ENCODE measurements at regions not wholly inside any gene's neighbourhood (a gene's known extent, or its start where the extent isn't known, plus 50 kb on each side); places are given as distances from the start of the nearest gene placed in this dataset.

DNA sequence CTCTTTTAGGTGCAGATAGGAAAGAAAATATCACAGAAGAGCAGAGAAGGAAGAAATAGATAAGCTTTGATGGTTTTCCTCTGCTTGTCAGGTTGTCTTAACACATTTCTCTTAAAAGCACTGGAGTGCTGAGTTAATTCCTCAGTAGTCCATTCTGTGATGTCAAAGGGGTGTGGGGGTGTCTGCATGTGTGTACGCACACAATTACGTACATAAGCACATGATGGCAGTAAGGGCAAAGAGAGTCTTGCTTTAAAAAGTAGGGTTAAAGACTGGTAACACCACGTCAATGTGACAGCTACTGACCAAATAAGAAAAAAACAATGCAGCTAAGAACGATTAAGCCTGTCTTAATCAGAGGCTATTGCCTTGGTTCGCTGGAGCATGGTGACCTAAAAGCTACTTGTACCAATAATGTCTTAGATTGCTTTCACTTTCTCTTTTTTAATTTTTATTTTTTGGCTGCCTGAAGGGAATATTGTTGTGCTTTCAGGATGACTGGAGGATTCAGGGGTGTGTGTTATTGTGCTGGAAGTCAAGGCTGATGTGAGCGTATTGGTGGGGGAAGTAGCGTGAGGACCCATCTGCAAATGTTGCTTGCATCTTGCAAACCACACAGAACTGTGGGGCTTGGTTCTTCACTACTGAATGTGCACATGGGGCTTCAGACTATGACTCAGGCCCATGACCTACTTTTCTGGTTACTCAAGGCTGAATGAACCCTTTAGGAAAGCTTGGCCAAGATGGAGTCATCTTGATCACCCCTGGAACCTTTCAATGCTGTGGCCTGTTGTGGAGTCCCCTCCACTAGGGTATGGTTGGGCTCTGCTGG lies 417.8 kb upstream of the TPM1 start:
- Histone ChIP-seq H3K4me1 (no peaks in the 10 kb centered on the region), H3K27ac (no peak overlapping the region), H3K79me2 (no peaks in the 10 kb centered on the region), H3K27me3 (ENCODE audit: control insufficient read depth, insufficient read depth, low read length) (no peaks in the 10 kb centered on the region), H3K4me3 (ENCODE audit: low read depth, low read length) (no peak overlapping the region), H3K36me3 (ENCODE audit: control insufficient read depth, insufficient read depth, low read length) (no peaks in the 10 kb centered on the region), H3K9ac (no peak overlapping the region), H3K4me2 (ENCODE audit: low read length) (no peak overlapping the region), H2AFZ (no peak overlapping the region), H3K9me3 (ENCODE audit: control insufficient read depth, low read length) (no peaks in the 10 kb centered on the region)
- no peak for TF ChIP-seq CTCF (IDR thresholded peaks at IDR 0.05)

DNA sequence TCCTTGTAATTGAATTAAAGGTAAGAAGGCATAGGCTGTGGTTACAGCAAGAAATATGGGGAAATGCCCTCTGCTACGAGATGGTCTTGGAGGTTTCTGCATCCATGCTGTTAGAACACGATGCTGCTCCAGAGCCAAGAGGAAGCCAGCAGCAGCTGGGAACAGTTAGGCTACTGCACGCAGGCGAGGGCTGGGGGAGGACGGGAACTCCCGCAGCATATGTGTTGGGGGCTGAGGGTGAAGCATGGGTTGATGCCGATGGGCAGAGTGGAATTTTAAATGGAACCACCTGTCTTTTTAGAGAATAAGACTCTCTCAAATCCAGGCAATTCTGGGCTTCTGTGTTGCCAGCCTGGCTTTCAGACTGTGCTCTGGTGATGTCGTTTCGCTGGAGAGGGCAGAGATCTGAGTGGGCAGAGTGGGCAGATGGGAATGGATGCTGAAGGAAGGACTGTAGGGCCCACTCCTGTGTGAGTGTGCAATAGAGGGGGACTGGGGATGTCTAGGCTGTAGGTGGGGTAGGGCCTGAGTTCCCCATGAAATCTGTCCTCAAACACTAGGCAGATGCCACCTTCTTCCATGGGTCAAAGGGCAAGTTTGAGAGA lies 417.0 kb upstream of the TPM1 start:
- no peaks in the 10 kb centered on the region for H3K36me3 ChIP-seq (ENCODE audit: control insufficient read depth, insufficient read depth, low read length)
- no peak for TF ChIP-seq CTCF (IDR thresholded peaks at IDR 0.05)
- no peaks in the 10 kb centered on the region for H3K4me1 ChIP-seq
- no peak overlapping the region for H3K4me3 ChIP-seq (ENCODE audit: low read depth, low read length)
- no peaks in the 10 kb centered on the region for H3K27me3 ChIP-seq (ENCODE audit: control insufficient read depth, insufficient read depth, low read length)
- H2AFZ ChIP-seq, result no peak overlapping the region
- no peak overlapping the region for H3K4me2 ChIP-seq (ENCODE audit: low read length)
- no peak overlapping the region for H3K27ac ChIP-seq
- no peaks in the 10 kb centered on the region for H3K79me2 ChIP-seq
- no peak overlapping the region for H3K9ac ChIP-seq
- H3K9me3 ChIP-seq (ENCODE audit: control insufficient read depth, low read length), result no peaks in the 10 kb centered on the region

- Histone ChIP-seq H3K27me3 (ENCODE audit: control insufficient read depth, insufficient read depth, low read length) (no peaks in the 10 kb centered on the region), H2AFZ (no peak overlapping the region), H3K36me3 (ENCODE audit: control insufficient read depth, insufficient read depth, low read length) (no peaks in the 10 kb centered on the region), H3K27ac (no peak overlapping the region), H3K4me2 (ENCODE audit: low read length) (no peak overlapping the region), H3K4me1 (no peaks in the 10 kb centered on the region), H3K4me3 (ENCODE audit: low read depth, low read length) (no peak overlapping the region), H3K9ac (no peak overlapping the region), H3K79me2 (no peaks in the 10 kb centered on the region), H3K9me3 (ENCODE audit: control insufficient read depth, low read length) (no peaks in the 10 kb centered on the region)
- TF ChIP-seq CTCF (IDR thresholded peaks at IDR 0.05), result no peak
Measured at GRCh38 chr15:62626903-62627302, 415.6 kb upstream of the TPM1 start.

DNA sequence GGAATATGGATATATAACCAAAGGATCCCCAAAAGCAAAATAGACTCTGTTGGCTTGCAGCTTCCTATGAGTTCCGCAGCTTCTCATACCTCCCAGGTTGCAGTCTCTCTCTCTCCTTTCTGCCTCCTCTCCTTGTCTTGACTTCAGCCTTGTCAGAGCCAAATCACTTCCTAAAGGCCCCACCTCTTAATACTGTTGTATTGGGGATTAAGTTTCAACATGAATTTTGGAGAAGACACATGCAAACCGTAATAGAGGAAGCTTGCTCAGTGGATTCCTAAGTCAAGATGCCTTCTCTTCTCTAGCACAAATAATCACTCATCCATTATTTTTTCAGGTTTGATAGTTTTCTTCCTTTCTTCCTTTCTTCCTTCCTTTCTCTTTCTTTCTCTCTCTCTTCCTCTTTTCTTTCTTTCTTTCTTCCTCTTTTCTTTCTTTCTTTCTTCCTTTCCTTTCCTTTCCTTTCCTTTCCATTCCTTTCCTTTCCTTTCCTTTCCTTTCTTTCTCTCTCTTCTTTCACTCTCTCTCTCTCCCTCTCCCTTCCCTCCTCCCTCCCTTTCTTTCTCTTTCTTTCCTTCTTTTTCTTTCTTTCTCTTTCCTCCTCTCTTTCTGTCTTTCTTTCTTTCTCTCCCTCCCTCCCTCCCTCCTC lies 411.3 kb upstream of the TPM1 start:
- no peak for TF ChIP-seq CTCF (IDR thresholded peaks at IDR 0.05)
- H2AFZ ChIP-seq, result no peak overlapping the region
- no peaks in the 10 kb centered on the region for H3K4me1 ChIP-seq
- H3K9me3 ChIP-seq (ENCODE audit: control insufficient read depth, low read length), result no peaks in the 10 kb centered on the region
- H3K4me3 ChIP-seq (ENCODE audit: low read depth, low read length), result no peak overlapping the region
- H3K27ac ChIP-seq, result no peak overlapping the region
- H3K4me2 ChIP-seq (ENCODE audit: low read length), result no peak overlapping the region
- no peaks in the 10 kb centered on the region for H3K27me3 ChIP-seq (ENCODE audit: control insufficient read depth, insufficient read depth, low read length)
- H3K79me2 ChIP-seq, result no peaks in the 10 kb centered on the region
- H3K36me3 ChIP-seq (ENCODE audit: control insufficient read depth, insufficient read depth, low read length), result no peaks in the 10 kb centered on the region
- no peak overlapping the region for H3K9ac ChIP-seq
